ENCODE measurements at regions not wholly inside any gene's neighbourhood (a gene's known extent, or its start where the extent isn't known, plus 50 kb on each side); places are given as distances from the start of the nearest gene placed in this dataset.

- 77 to 80% methylated on average over 3 to 4 of the region's 5 CpGs for WGBS, 2 donors (ENCODE audit: low coverage in 1 of 2)
- H3K4me1 ChIP-seq, result no peaks in the 10 kb centered on the region
- no peak for TF ChIP-seq POLR2A (IDR thresholded peaks at IDR 0.05)
- TF ChIP-seq, protein P1, sequence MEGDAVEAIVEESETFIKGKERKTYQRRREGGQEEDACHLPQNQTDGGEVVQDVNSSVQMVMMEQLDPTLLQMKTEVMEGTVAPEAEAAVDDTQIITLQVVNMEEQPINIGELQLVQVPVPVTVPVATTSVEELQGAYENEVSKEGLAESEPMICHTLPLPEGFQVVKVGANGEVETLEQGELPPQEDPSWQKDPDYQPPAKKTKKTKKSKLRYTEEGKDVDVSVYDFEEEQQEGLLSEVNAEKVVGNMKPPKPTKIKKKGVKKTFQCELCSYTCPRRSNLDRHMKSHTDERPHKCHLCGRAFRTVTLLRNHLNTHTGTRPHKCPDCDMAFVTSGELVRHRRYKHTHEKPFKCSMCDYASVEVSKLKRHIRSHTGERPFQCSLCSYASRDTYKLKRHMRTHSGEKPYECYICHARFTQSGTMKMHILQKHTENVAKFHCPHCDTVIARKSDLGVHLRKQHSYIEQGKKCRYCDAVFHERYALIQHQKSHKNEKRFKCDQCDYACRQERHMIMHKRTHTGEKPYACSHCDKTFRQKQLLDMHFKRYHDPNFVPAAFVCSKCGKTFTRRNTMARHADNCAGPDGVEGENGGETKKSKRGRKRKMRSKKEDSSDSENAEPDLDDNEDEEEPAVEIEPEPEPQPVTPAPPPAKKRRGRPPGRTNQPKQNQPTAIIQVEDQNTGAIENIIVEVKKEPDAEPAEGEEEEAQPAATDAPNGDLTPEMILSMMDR (IDR thresholded peaks at IDR 0.05), result no peak
- ATAC-seq, result no peak
- no peak overlapping the region for H3K27ac ChIP-seq
- H3K27me3 ChIP-seq, result no peaks in the 10 kb centered on the region
- no peaks in the 10 kb centered on the region for H3K9me3 ChIP-seq
- no peaks in the 10 kb centered on the region for H3K36me3 ChIP-seq
- H3K4me3 ChIP-seq, result no peak overlapping the region
These were observed 112.4 kb upstream of the UPP2 start for GRCh38 chr2:157989227-157989626.

DNA sequence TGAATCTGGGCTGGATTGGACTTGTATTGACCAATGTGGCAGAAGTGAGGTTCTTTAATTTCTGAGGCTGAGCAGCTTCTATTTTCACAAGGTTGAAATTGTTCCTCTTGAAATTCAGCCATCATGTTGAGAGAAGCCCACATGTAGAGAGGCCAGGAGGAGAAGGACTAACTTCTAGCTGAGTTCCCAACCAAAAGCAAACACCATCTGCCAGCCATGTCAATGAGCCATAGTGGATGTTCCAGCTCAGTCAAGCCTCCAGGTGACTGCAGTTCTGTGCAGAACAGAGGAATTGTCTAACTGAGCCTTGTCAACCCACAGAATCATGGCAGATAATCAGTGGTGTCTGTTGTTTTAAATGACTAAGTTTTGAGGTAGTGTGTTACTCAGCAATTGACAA lies 110.6 kb upstream of the ACVR1 start:
- Histone ChIP-seq H3K27ac (no peak overlapping the region), H3K4me1 (no peaks in the 10 kb centered on the region)
- ATAC-seq, result no peak

DNA sequence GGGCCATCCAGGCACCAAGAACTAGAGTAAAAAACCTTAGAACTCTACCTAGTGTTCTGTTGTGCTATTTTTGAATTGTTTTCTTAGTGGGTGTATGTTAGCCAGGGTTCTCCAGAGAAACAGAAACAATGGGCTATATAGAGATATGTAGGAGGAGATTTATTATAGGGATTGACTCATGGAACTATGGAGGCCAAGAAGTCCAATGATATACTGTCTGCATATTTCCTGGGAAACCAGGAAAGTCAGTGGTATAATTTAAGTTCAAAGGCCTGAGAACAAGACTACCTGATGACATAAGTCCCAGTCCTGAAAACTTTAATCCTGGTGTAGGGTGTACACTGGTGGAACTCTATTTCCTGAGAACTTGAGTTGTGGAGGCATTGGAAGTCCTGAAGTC lies 108.7 kb upstream of the ACVR1 start:
- Histone ChIP-seq H3K27ac (no peak overlapping the region), H3K9me3 (peaks cover 0 to 7% (median 0%) of the 10 kb centered on the region in 3 donors), H3K36me3 (no peaks in the 10 kb centered on the region), H3K27me3 (no peaks in the 10 kb centered on the region), H3K4me1 (no peaks in the 10 kb centered on the region), H3K4me3 (no peak overlapping the region)
- ATAC-seq, result no peak
- TF ChIP-seq, protein P1 (IDR thresholded peaks at IDR 0.05), result no peak
- TF ChIP-seq EP300 (IDR thresholded peaks at IDR 0.05), result no peak
- TF ChIP-seq POLR2A (IDR thresholded peaks at IDR 0.05), result no peak
- no peak for TF ChIP-seq POLR2AphosphoS5 (IDR thresholded peaks at IDR 0.05)

More for the DNA sequence above, 110.6 kb upstream of the ACVR1 start:
- H3K36me3 ChIP-seq, result no peaks in the 10 kb centered on the region
- no peaks in the 10 kb centered on the region for H3K9me3 ChIP-seq
- H3K27me3 ChIP-seq, result no peaks in the 10 kb centered on the region
- no peak for TF ChIP-seq POLR2AphosphoS5 (IDR thresholded peaks at IDR 0.05)
- no peak overlapping the region for H3K4me3 ChIP-seq

DNA sequence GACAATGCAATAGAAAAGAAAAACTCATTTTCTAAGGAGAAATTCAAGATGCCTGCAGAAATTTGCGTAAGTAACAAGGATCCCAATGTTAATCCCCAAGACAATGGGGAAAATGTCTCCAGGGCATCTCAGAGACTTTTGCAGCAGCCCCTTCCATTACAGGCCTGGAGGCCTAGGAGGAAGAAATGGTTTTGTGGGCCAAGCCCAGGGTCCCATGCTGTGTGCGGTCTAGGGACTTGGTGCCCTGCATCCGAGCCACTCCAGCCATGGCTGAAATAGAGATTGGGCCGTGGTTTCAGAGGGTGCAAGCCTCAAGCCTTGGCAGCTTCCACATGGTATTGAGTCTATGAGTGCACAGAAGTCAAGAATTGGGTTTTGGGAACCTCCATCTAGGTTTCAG lies 103.9 kb upstream of the ACVR1 start:
- H3K27ac ChIP-seq, result no peak overlapping the region
- H3K36me3 ChIP-seq, result no peaks in the 10 kb centered on the region
- no peak for ATAC-seq
- TF ChIP-seq POLR2AphosphoS5 (IDR thresholded peaks at IDR 0.05) (no peak), POLR2A (IDR thresholded peaks at IDR 0.05) (no peak), EP300 (IDR thresholded peaks at IDR 0.05) (no peak)
- TF ChIP-seq, protein P1 (IDR thresholded peaks at IDR 0.05), result no peak
- WGBS, 2 donors (ENCODE audit: low coverage in 1 of 2), result 75 to 100% methylated on average over 1 of the region's 4 CpGs
- no peaks in the 10 kb centered on the region for H3K4me1 ChIP-seq
- H3K4me3 ChIP-seq, result no peak overlapping the region
- H3K27me3 ChIP-seq, result no peaks in the 10 kb centered on the region
- H3K9me3 ChIP-seq, result peaks cover 0 to 7% (median 0%) of the 10 kb centered on the region in 3 donors

- no peaks in the 10 kb centered on the region for H3K4me1 ChIP-seq
- H3K27ac ChIP-seq, result no peak overlapping the region
- no peaks in the 10 kb centered on the region for H3K9me3 ChIP-seq
- no peak for ATAC-seq
- no peak overlapping the region for H3K4me3 ChIP-seq
- H3K36me3 ChIP-seq, result no peaks in the 10 kb centered on the region
- H3K27me3 ChIP-seq, result no peaks in the 10 kb centered on the region
- no peak for TF ChIP-seq EP300 (IDR thresholded peaks at IDR 0.05)
- TF ChIP-seq POLR2A (IDR thresholded peaks at IDR 0.05), result no peak
- no peak for TF ChIP-seq POLR2AphosphoS5 (IDR thresholded peaks at IDR 0.05)
These were observed 95.6 kb upstream of the ACVR1 start for GRCh38 chr2:157971702-157972101.

DNA sequence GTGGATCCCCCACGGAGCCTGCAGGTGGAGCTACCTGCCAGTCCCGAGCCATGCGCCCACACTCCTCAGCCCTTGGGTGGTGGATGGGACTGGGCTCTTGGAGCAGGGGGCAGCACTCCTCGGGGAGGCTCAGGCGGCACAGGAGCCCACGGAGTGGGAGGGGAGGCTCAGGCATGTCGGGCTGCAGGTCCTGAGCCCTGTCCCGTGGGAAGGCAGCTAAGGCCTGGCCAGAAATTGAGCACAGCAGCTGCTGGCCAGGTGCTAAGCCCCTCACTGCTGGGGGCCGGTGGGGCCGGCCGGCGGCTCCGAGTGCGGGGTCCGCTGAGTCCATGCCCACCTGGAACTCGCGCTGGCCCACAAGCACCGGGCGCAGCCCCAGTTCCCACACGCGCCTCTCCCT lies 91.7 kb upstream of the ACVR1 start:
- no peak for TF ChIP-seq EP300 (IDR thresholded peaks at IDR 0.05)
- no peak for TF ChIP-seq POLR2AphosphoS5 (IDR thresholded peaks at IDR 0.05)
- TF ChIP-seq, protein P1 (IDR thresholded peaks at IDR 0.05), result no peak
- no peak for TF ChIP-seq POLR2A (IDR thresholded peaks at IDR 0.05)
- WGBS, 2 donors (ENCODE audit: low coverage in 1 of 2), result no CpG with 5 or more reads among the region's 21 CpGs
- Histone ChIP-seq H3K36me3 (no peaks in the 10 kb centered on the region), H3K9me3 (peaks cover 0 to 6% (median 0%) of the 10 kb centered on the region in 3 donors), H3K27ac (no peak overlapping the region), H3K4me1 (no peaks in the 10 kb centered on the region), H3K4me3 (no peak overlapping the region), H3K27me3 (no peaks in the 10 kb centered on the region)
- ATAC-seq, result no peak

Measured in gastroesophageal sphincter (tissue), 4 donors.